NB4 (cell line): ENCODE measurements at regions not wholly inside any gene's neighbourhood (a gene's known extent, or its start where the extent isn't known, plus 50 kb on each side); places are given as distances from the start of the nearest gene placed in this dataset.

ENCODE experiments used
- DNase-seq: peaks from one replicate; pipeline ENCODE4 v3.0.0; 2010; ENCODE audit warnings: low read depth
- H3K4me3 ChIP-seq: one replicate; pipeline ENCODE4 v1.5.1; 2011; ENCODE audit warnings: mild to moderate bottlenecking, low read depth, low read length, moderate library complexity
- MAX ChIP-seq: IDR thresholded peaks from 2 replicates; pipeline ENCODE4 v1.6.1; 2011; ENCODE audit warnings: low read depth, low read length
- MYC ChIP-seq: IDR thresholded peaks from 2 replicates; pipeline ENCODE4 v1.6.1; 2011; ENCODE audit warnings: low read depth, low read length
- POLR2A ChIP-seq: IDR thresholded peaks from 2 replicates; pipeline ENCODE4 v1.6.1; 2011; ENCODE audit warnings: mild to moderate bottlenecking; ENCODE audit not compliant: insufficient read length; ENCODE audit errors: extremely low read depth
- TF ChIP-seq, protein P1 (sequence below): IDR thresholded peaks from one replicate; pipeline ENCODE4 v1.5.1; 2012; ENCODE audit warnings: low read depth, low read length

DNA sequence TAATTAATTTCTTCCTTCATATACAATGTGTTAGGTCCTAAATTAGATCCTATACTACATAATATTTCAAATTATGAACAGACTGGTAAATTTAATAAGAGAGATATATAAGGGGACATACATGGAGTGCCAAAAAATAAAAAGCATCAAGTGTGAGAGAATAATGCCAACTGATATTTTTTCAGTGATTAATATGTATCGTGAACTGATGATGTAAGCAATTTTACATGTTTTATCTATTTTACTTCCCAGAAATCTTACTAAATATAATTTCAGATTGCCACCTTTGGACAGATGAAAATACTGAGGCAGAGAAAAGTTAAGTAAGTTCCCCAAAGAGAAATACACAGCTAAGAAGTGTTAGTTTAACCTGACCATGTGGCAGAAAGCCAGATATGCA is 870.8 kb downstream of the SLITRK5 start:
- H3K4me3 ChIP-seq, result no peak overlapping the region
- DNase-seq, result no peak
- no peak for TF ChIP-seq MAX
- TF ChIP-seq, protein P1, sequence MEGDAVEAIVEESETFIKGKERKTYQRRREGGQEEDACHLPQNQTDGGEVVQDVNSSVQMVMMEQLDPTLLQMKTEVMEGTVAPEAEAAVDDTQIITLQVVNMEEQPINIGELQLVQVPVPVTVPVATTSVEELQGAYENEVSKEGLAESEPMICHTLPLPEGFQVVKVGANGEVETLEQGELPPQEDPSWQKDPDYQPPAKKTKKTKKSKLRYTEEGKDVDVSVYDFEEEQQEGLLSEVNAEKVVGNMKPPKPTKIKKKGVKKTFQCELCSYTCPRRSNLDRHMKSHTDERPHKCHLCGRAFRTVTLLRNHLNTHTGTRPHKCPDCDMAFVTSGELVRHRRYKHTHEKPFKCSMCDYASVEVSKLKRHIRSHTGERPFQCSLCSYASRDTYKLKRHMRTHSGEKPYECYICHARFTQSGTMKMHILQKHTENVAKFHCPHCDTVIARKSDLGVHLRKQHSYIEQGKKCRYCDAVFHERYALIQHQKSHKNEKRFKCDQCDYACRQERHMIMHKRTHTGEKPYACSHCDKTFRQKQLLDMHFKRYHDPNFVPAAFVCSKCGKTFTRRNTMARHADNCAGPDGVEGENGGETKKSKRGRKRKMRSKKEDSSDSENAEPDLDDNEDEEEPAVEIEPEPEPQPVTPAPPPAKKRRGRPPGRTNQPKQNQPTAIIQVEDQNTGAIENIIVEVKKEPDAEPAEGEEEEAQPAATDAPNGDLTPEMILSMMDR, result no peak
- TF ChIP-seq MYC, result no peak
- no peak for TF ChIP-seq POLR2A

DNA sequence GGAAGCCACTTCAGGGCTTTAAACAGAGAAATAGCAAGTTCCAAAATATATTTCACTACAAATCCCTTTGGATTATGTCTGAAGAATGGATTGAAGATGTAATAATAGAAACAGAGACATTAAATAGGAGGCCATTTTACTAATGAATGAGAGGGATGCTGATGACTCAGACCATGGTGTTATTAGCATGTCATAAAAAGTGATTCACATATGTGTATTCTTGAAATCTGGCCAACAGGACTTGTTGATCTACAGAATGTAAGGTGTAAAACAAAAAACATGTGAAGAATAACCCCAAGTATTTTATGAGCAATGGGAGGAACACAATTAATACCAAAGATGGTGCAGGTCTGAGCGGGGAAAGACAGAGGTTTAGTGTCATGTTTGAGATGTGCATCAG is 873.7 kb downstream of the SLITRK5 start:
- no peak for DNase-seq
- TF ChIP-seq MYC (no peak), MAX (no peak), POLR2A (no peak)
- TF ChIP-seq, protein P1, result no peak
- H3K4me3 ChIP-seq, result no peak overlapping the region

DNA sequence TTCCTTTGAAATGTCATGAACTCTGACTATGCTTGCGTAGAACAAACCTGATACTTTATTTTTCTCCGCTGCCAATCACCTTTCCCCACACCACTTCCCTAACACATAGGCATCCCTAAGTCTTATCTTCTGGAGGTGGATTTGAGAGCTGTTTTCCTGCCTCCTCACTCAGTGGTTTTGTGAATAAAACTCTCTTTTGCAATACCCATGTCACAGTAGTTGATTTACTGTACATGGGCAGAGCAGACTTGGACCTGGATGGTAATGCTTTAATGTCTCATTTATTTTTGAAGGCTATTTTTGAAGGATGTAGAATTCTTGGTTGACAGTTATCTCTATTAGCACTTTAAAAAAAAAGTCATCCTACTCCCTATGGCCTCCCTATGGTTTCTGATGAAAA is 881.8 kb downstream of the SLITRK5 start:
- TF ChIP-seq, protein P1, result no peak
- no peak for TF ChIP-seq POLR2A
- TF ChIP-seq MAX, result no peak
- no peak for TF ChIP-seq MYC

GRCh38 chr13:88565566-88565965 is 894.4 kb downstream of the SLITRK5 start:
- no peak for TF ChIP-seq MYC
- no peak for TF ChIP-seq MAX
- TF ChIP-seq POLR2A, result no peak
- TF ChIP-seq, protein P1, result no peak
- no peak overlapping the region for H3K4me3 ChIP-seq
- no peak for DNase-seq

More for the DNA sequence above, 881.8 kb downstream of the SLITRK5 start:
- no peak for DNase-seq
- no peak overlapping the region for H3K4me3 ChIP-seq

DNA sequence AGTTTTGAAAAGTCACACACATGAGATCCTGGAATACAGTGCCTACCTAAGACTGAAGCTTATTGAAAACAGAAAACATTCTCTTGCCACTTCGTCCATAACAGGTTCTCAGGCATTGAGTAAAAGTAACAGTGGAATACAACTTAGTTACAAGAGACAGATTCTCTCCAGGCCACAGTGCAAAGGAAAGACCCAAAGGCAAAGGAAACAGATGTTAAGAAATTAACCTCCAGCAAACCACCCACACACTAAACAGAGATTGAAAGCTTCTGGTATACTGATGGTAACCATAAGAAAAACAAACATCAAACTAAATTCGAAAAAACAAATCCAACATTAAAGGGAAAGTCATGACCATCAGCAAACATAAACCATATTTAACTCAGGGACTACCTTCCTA is 914.7 kb downstream of the SLITRK5 start:
- no peak for DNase-seq
- H3K4me3 ChIP-seq, result no peak overlapping the region
- TF ChIP-seq, protein P1, result no peak
- TF ChIP-seq POLR2A (no peak), MYC (no peak), MAX (no peak)

DNA sequence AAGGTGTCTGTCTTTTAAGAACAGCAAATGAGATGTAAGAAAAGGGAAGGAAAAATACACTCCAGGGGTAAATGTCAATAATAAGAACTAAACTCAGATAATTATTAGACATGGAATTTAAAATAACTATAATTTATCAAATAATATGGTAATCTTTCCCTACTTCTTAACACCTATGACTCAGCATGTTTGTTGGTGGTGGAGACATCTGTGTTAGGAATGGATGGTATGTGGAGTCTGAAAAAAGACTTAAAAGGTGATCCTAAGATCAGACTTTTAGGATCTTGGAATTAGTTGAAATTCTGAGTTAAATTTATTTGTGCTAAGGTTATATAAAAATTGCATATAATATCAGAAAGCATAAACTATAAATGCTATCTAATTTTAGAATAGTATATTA is 915.1 kb downstream of the SLITRK5 start:
- DNase-seq, result no peak
- TF ChIP-seq MAX (no peak), MYC (no peak), POLR2A (no peak)
- TF ChIP-seq, protein P1, result no peak
- no peak overlapping the region for H3K4me3 ChIP-seq
